ENCODE measurements at regions not wholly inside any gene's neighbourhood (a gene's known extent, or its start where the extent isn't known, plus 50 kb on each side); places are given as distances from the start of the nearest gene placed in this dataset.
A peak's percentile ranks its signal among the peaks of the same experiment; 100 is the strongest.

GRCh38 chr12:107164392-107164791 lies 71.0 kb upstream of the CRY1 start:
- no peak overlapping the region for H3K27ac Mint-ChIP-seq
- Histone ChIP-seq H3K27ac (ENCODE audit: low read length) (no peak overlapping the region), H3K27me3 (replicated peaks in 1 of 2; ENCODE audit: control insufficient read depth in 2 of 2, extremely low read depth in 1 of 2, insufficient read depth in 2 of 2, low read length in 1 of 2) (peaks cover 0 to 2% of the 10 kb centered on the region in 2 experiments), H3K36me3 (ENCODE audit: control insufficient read depth in 2 of 2, extremely low read depth in 1 of 2, insufficient read depth in 1 of 2, low read length in 1 of 2) (no peaks in the 10 kb centered on the region), H3K4me3 (ENCODE audit: control insufficient read depth in 1 of 2, extremely low read depth in 1 of 2, low read length in 1 of 2) (no peak overlapping the region), H3K4me1 (ENCODE audit: control insufficient read depth in 1 of 2, extremely low read depth in 1 of 2, insufficient read depth in 2 of 2, low read length in 2 of 2) (no peaks in the 10 kb centered on the region), H3K9me3 (no peaks in the 10 kb centered on the region)
- ATAC-seq (replicated peaks in 1 of 4): no peak
- no CpG with 5 or more reads among the region's 1 CpG for WGBS (ENCODE audit: insufficient coverage)
- H3K36me3 Mint-ChIP-seq: no peaks in the 10 kb centered on the region
- DNase-seq: no peak
- POLR2A ChIA-PET: no interaction called here
- CTCF ChIA-PET: no interaction called here
- H3K4me1 Mint-ChIP-seq: no peaks in the 10 kb centered on the region
- H3K4me3 Mint-ChIP-seq: no peak overlapping the region
- peaks cover 13 to 14% of the 10 kb centered on the region in 2 donors for H3K27me3 Mint-ChIP-seq
- no peaks in the 10 kb centered on the region for H3K9me3 Mint-ChIP-seq

- H3K36me3 ChIP-seq (ENCODE audit: control insufficient read depth in 2 of 2, extremely low read depth in 1 of 2, insufficient read depth in 1 of 2, low read length in 1 of 2): no peaks in the 10 kb centered on the region
- POLR2A ChIA-PET: no interaction called here
- H3K4me3 ChIP-seq (ENCODE audit: control insufficient read depth in 1 of 2, extremely low read depth in 1 of 2, low read length in 1 of 2): no peak overlapping the region
- no peak overlapping the region for H3K27ac ChIP-seq (ENCODE audit: low read length)
- Mint-ChIP-seq H3K36me3 (no peaks in the 10 kb centered on the region), H3K27me3 (peaks cover 11 to 14% of the 10 kb centered on the region in 2 donors), H3K27ac (no peak overlapping the region), H3K9me3 (no peaks in the 10 kb centered on the region), H3K4me1 (no peaks in the 10 kb centered on the region), H3K4me3 (no peak overlapping the region)
- CTCF ChIA-PET: no interaction called here
- H3K9me3 ChIP-seq: no peaks in the 10 kb centered on the region
- H3K27me3 ChIP-seq (replicated peaks in 1 of 2; ENCODE audit: control insufficient read depth in 2 of 2, extremely low read depth in 1 of 2, insufficient read depth in 2 of 2, low read length in 1 of 2): peaks cover 2 to 5% of the 10 kb centered on the region in 2 experiments
- WGBS (ENCODE audit: insufficient coverage): no CpG with 5 or more reads among the region's 1 CpG
- no peak for ATAC-seq (replicated peaks in 1 of 4)
- no peak for DNase-seq
- H3K4me1 ChIP-seq (ENCODE audit: control insufficient read depth in 1 of 2, extremely low read depth in 1 of 2, insufficient read depth in 2 of 2, low read length in 2 of 2): no peaks in the 10 kb centered on the region
Measured at GRCh38 chr12:107165581-107165980, 72.2 kb upstream of the CRY1 start.

- Histone ChIP-seq H3K4me3 (ENCODE audit: control insufficient read depth in 1 of 2, extremely low read depth in 1 of 2, low read length in 1 of 2) (no peak overlapping the region), H3K9me3 (no peaks in the 10 kb centered on the region), H3K4me1 (ENCODE audit: control insufficient read depth in 1 of 2, extremely low read depth in 1 of 2, insufficient read depth in 2 of 2, low read length in 2 of 2) (no peaks in the 10 kb centered on the region), H3K27me3 (replicated peaks in 1 of 2; ENCODE audit: control insufficient read depth in 2 of 2, extremely low read depth in 1 of 2, insufficient read depth in 2 of 2, low read length in 1 of 2) (peaks cover 0 to 8% of the 10 kb centered on the region in 2 experiments), H3K36me3 (ENCODE audit: control insufficient read depth in 2 of 2, extremely low read depth in 1 of 2, insufficient read depth in 1 of 2, low read length in 1 of 2) (no peaks in the 10 kb centered on the region), H3K27ac (ENCODE audit: low read length) (no peak overlapping the region)
- no peaks in the 10 kb centered on the region for H3K9me3 Mint-ChIP-seq
- H3K36me3 Mint-ChIP-seq: no peaks in the 10 kb centered on the region
- H3K27ac Mint-ChIP-seq: no peak overlapping the region
- peaks cover 4 to 5% of the 10 kb centered on the region in 2 donors for H3K27me3 Mint-ChIP-seq
- ChIA-PET CTCF (interaction anchor here in 1 of 2 donors (0.6 kb wide), 1 partner anchor 487 kb away, joined by 4 read pairs; no protein-coding TSS in a partner anchor), POLR2A (interaction anchor here in 1 of 2 donors (0.5 kb wide), 1 partner anchor 234 kb away, joined by 4 read pairs; no protein-coding TSS in a partner anchor)
- DNase-seq: no peak
- WGBS (ENCODE audit: insufficient coverage): no CpG with 5 or more reads among the region's 3 CpGs
- no peaks in the 10 kb centered on the region for H3K4me1 Mint-ChIP-seq
- no peak for ATAC-seq (replicated peaks in 1 of 4)
- H3K4me3 Mint-ChIP-seq: no peak overlapping the region
Measured at GRCh38 chr12:107167756-107168155, 74.4 kb upstream of the CRY1 start.

- peaks cover 4 to 5% of the 10 kb centered on the region in 2 donors for H3K27me3 Mint-ChIP-seq
- H3K27ac ChIP-seq (ENCODE audit: low read length): no peak overlapping the region
- no peaks in the 10 kb centered on the region for H3K9me3 Mint-ChIP-seq
- H3K9me3 ChIP-seq: no peaks in the 10 kb centered on the region
- H3K4me3 Mint-ChIP-seq: no peak overlapping the region
- ATAC-seq (replicated peaks in 1 of 4) (no peak), DNase-seq (no peak)
- no peak overlapping the region for H3K27ac Mint-ChIP-seq
- no peaks in the 10 kb centered on the region for H3K4me1 ChIP-seq (ENCODE audit: control insufficient read depth in 1 of 2, extremely low read depth in 1 of 2, insufficient read depth in 2 of 2, low read length in 2 of 2)
- peaks cover 0 to 9% of the 10 kb centered on the region in 2 experiments for H3K27me3 ChIP-seq (replicated peaks in 1 of 2; ENCODE audit: control insufficient read depth in 2 of 2, extremely low read depth in 1 of 2, insufficient read depth in 2 of 2, low read length in 1 of 2)
- H3K4me3 ChIP-seq (ENCODE audit: control insufficient read depth in 1 of 2, extremely low read depth in 1 of 2, low read length in 1 of 2): no peak overlapping the region
- no peaks in the 10 kb centered on the region for H3K4me1 Mint-ChIP-seq
- 87% methylated on average over 6 of the region's 6 CpGs for WGBS (ENCODE audit: insufficient coverage)
- no peaks in the 10 kb centered on the region for H3K36me3 ChIP-seq (ENCODE audit: control insufficient read depth in 2 of 2, extremely low read depth in 1 of 2, insufficient read depth in 1 of 2, low read length in 1 of 2)
- ChIA-PET CTCF (no interaction called here), POLR2A (no interaction called here)
- no peaks in the 10 kb centered on the region for H3K36me3 Mint-ChIP-seq
Measured at GRCh38 chr12:107169200-107169599, 75.9 kb upstream of the CRY1 start.

- H3K27ac ChIP-seq (ENCODE audit: low read length): no peak overlapping the region
- H3K9me3 ChIP-seq: no peaks in the 10 kb centered on the region
- DNase-seq (peak in 25 of 35 experiments; percentile 0 to 58 (median 18)), ATAC-seq (replicated peaks in 1 of 4) (peak; percentile 57 to 97 (median 76))
- H3K4me1 ChIP-seq (ENCODE audit: control insufficient read depth in 1 of 2, extremely low read depth in 1 of 2, insufficient read depth in 2 of 2, low read length in 2 of 2): peaks cover 5 to 13% of the 10 kb centered on the region in 2 experiments
- Mint-ChIP-seq H3K27me3 (peaks cover 6 to 14% of the 10 kb centered on the region in 2 donors), H3K27ac (no peak overlapping the region), H3K9me3 (no peaks in the 10 kb centered on the region), H3K4me3 (peak overlapping the region in 1 of 3 donors; percentile 26), H3K4me1 (peaks cover 14 to 29% (median 16%) of the 10 kb centered on the region in 3 donors), H3K36me3 (no peaks in the 10 kb centered on the region)
- ChIA-PET POLR2A (no interaction called here), CTCF (interaction anchor here (0.7 to 0.8 kb wide), 2 partner anchors 47 to 49 kb away, joined by 3 to 6 read pairs; no protein-coding TSS in a partner anchor)
- H3K36me3 ChIP-seq (ENCODE audit: control insufficient read depth in 2 of 2, extremely low read depth in 1 of 2, insufficient read depth in 1 of 2, low read length in 1 of 2): no peaks in the 10 kb centered on the region
- H3K27me3 ChIP-seq (replicated peaks in 1 of 2; ENCODE audit: control insufficient read depth in 2 of 2, extremely low read depth in 1 of 2, insufficient read depth in 2 of 2, low read length in 1 of 2): peaks cover 0 to 3% of the 10 kb centered on the region in 2 experiments
- 57% methylated on average over 4 of the region's 5 CpGs for WGBS (ENCODE audit: insufficient coverage)
- H3K4me3 ChIP-seq (ENCODE audit: control insufficient read depth in 1 of 2, extremely low read depth in 1 of 2, low read length in 1 of 2): no peak overlapping the region
Measured at GRCh38 chr12:107178776-107179175, 85.4 kb upstream of the CRY1 start.

GRCh38 chr12:107179871-107180270 lies 86.5 kb upstream of the CRY1 start:
- H3K27ac Mint-ChIP-seq: no peak overlapping the region
- H3K36me3 Mint-ChIP-seq: no peaks in the 10 kb centered on the region
- Histone ChIP-seq H3K4me1 (ENCODE audit: control insufficient read depth in 1 of 2, extremely low read depth in 1 of 2, insufficient read depth in 2 of 2, low read length in 2 of 2) (peaks cover 5 to 13% of the 10 kb centered on the region in 2 experiments), H3K27me3 (replicated peaks in 1 of 2; ENCODE audit: control insufficient read depth in 2 of 2, extremely low read depth in 1 of 2, insufficient read depth in 2 of 2, low read length in 1 of 2) (peaks cover 0 to 3% of the 10 kb centered on the region in 2 experiments), H3K27ac (ENCODE audit: low read length) (no peak overlapping the region), H3K9me3 (no peaks in the 10 kb centered on the region), H3K36me3 (ENCODE audit: control insufficient read depth in 2 of 2, extremely low read depth in 1 of 2, insufficient read depth in 1 of 2, low read length in 1 of 2) (no peaks in the 10 kb centered on the region), H3K4me3 (ENCODE audit: control insufficient read depth in 1 of 2, extremely low read depth in 1 of 2, low read length in 1 of 2) (no peak overlapping the region)
- H3K27me3 Mint-ChIP-seq: peaks cover 13 to 20% of the 10 kb centered on the region in 2 donors
- no peak for ATAC-seq (replicated peaks in 1 of 4)
- ChIA-PET POLR2A (no interaction called here), CTCF (interaction anchor here in 1 of 2 donors (0.7 kb wide), 1 partner anchor 223 kb away, joined by 3 read pairs; no protein-coding TSS in a partner anchor)
- H3K4me1 Mint-ChIP-seq: peaks cover 14 to 29% (median 16%) of the 10 kb centered on the region in 3 donors
- no peak for DNase-seq
- WGBS (ENCODE audit: insufficient coverage): no CpG with 5 or more reads among the region's 1 CpG
- H3K9me3 Mint-ChIP-seq: no peaks in the 10 kb centered on the region
- H3K4me3 Mint-ChIP-seq: no peak overlapping the region

Measured in T-cell (primary cell).